ENCODE measurements at regions not wholly inside any gene's neighbourhood (a gene's known extent, or its start where the extent isn't known, plus 50 kb on each side); places are given as distances from the start of the nearest gene placed in this dataset.

DNA sequence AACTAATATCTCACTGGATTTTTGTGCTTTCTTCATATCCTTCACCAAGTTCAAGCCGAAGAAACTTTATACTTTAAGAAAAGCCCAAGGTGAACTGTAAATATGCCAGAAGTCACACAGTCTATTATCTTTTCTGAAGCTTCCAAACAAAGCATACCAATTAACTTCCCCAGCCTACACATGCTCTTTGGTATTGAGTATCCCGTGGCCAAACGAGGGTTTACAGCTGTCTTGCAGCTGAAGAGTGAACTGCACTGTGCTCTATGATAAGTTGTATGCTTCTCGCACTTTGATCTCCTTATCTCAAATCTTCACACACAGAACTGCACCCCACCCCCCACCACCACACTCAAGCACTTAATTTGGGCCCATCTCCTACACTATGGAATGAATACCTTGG lies 215.6 kb upstream of the VEPH1 start:
- TF ChIP-seq, protein P1, sequence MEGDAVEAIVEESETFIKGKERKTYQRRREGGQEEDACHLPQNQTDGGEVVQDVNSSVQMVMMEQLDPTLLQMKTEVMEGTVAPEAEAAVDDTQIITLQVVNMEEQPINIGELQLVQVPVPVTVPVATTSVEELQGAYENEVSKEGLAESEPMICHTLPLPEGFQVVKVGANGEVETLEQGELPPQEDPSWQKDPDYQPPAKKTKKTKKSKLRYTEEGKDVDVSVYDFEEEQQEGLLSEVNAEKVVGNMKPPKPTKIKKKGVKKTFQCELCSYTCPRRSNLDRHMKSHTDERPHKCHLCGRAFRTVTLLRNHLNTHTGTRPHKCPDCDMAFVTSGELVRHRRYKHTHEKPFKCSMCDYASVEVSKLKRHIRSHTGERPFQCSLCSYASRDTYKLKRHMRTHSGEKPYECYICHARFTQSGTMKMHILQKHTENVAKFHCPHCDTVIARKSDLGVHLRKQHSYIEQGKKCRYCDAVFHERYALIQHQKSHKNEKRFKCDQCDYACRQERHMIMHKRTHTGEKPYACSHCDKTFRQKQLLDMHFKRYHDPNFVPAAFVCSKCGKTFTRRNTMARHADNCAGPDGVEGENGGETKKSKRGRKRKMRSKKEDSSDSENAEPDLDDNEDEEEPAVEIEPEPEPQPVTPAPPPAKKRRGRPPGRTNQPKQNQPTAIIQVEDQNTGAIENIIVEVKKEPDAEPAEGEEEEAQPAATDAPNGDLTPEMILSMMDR (IDR thresholded peaks at IDR 0.05): no peak
- TF ChIP-seq EP300 (IDR thresholded peaks at IDR 0.05) (no peak), POLR2A (IDR thresholded peaks at IDR 0.05) (no peak)
- DNase-seq (no peak), ATAC-seq (ENCODE audit: low FRiP score in 2 of 2) (no peak)
- H3K9me3 ChIP-seq: peaks cover 0 to 3% (median 0%) of the 10 kb centered on the region in 4 donors
- no peaks in the 10 kb centered on the region for H3K4me1 ChIP-seq
- no peak overlapping the region for H3K27ac ChIP-seq
- no peak overlapping the region for H3K4me3 ChIP-seq
- WGBS, 2 donors: 29 to 32% methylated on average over 4 of the region's 4 CpGs
- no peaks in the 10 kb centered on the region for H3K36me3 ChIP-seq
- H3K27me3 ChIP-seq: no peaks in the 10 kb centered on the region

DNA sequence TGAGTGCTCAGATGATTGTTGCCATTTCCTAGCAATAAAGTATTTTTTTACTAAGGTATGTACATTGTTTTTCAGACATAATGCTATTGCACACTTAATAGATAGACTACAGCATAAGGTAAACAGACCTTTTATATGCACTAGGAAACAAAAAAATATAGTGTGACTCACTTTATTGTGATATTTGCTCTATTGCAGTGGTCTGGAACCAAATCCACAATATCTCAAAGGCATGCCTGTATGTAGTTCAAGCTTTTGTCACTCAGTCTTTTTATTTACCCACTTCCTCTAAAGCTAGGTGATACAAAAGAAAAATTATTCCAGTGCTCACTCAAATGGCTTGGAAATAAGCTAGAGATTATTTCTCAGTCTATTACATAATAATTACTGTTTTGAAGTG lies 209.9 kb upstream of the VEPH1 start:
- no peak overlapping the region for H3K4me3 ChIP-seq
- TF ChIP-seq POLR2A (IDR thresholded peaks at IDR 0.05) (no peak), EP300 (IDR thresholded peaks at IDR 0.05) (no peak), POLR2AphosphoS5 (IDR thresholded peaks at IDR 0.05) (no peak)
- TF ChIP-seq, protein P1 (IDR thresholded peaks at IDR 0.05): no peak
- no peaks in the 10 kb centered on the region for H3K9me3 ChIP-seq
- H3K36me3 ChIP-seq: no peaks in the 10 kb centered on the region
- H3K4me1 ChIP-seq: no peaks in the 10 kb centered on the region
- ATAC-seq (ENCODE audit: low FRiP score in 2 of 2) (no peak), DNase-seq (no peak)
- H3K27me3 ChIP-seq: no peaks in the 10 kb centered on the region
- no peak overlapping the region for H3K27ac ChIP-seq

DNA sequence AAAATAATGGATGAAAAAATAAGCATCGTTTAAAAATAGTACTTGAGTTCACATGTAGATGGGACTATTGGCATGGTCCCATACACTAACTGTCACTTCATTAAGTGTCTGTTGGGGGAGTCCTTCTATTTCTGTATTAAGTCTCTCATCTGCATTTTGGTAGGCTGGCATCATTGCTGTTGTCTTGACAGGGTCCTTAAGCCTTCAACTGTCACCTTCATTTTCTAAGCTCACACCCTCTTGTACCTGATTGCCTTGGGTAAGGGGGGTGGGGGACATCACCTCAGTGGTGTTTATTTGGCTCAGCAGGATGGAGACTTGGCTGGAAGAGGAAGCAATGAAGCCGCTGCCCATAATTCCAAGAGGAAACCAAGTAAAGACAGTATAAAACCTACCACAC lies 202.0 kb upstream of the VEPH1 start:
- Histone ChIP-seq H3K9me3 (no peaks in the 10 kb centered on the region), H3K27ac (no peak overlapping the region), H3K4me1 (no peaks in the 10 kb centered on the region), H3K36me3 (no peaks in the 10 kb centered on the region), H3K27me3 (no peaks in the 10 kb centered on the region), H3K4me3 (no peak overlapping the region)
- TF ChIP-seq POLR2AphosphoS5 (IDR thresholded peaks at IDR 0.05) (no peak), POLR2A (IDR thresholded peaks at IDR 0.05) (no peak)
- TF ChIP-seq, protein P1 (IDR thresholded peaks at IDR 0.05): no peak
- ATAC-seq (ENCODE audit: low FRiP score in 2 of 2) (no peak), DNase-seq (no peak)
- 46 to 65% methylated on average over 2 of the region's 2 CpGs for WGBS, 2 donors

DNA sequence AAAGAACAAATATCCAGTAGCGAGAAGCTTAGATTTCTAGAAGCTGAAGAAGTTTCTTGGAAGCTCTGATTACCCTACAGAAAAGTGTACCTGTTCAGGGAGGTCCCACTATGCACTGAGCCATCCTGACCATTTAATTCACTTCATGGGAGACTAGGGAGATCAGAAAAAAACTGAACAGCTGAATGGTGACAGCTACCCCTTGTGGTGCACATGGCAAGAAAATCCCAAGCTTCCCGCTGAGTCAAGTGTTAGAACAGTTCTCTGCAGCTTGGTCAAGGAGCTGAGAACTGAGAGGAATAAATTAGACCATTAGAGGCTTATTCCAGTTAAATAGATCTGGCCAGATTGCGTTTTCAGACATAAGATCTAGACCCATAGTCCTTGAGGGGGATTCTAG lies 197.2 kb upstream of the VEPH1 start:
- DNase-seq: no peak
- Histone ChIP-seq H3K27me3 (no peaks in the 10 kb centered on the region), H3K36me3 (no peaks in the 10 kb centered on the region), H3K4me3 (no peak overlapping the region), H3K27ac (no peak overlapping the region), H3K4me1 (no peaks in the 10 kb centered on the region), H3K9me3 (no peaks in the 10 kb centered on the region)
- ATAC-seq (ENCODE audit: low FRiP score in 2 of 2): no peak
- no peak for TF ChIP-seq POLR2A (IDR thresholded peaks at IDR 0.05)
- no peak for TF ChIP-seq EP300 (IDR thresholded peaks at IDR 0.05)
- no peak for TF ChIP-seq POLR2AphosphoS5 (IDR thresholded peaks at IDR 0.05)
- TF ChIP-seq, protein P1 (IDR thresholded peaks at IDR 0.05): no peak
- WGBS, 2 donors: 69 to 81% methylated on average over 3 of the region's 3 CpGs

DNA sequence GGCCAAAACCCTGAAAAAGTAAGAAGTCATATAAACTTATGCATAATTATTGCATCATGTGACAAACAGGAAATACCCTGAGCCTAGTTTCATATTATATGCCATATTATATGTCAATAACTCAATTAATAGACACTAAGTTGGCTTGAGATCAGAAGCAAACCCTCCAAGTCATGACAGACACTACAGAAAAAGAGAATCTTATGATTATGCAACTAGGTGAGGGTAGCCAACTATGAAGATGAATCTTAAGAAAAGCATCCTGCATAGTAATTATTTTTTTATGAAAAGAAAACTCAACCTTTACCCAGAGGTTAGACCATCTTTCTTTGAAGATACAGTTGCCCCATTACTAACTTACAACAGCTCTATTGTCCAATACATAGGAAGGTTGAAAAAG lies 192.4 kb upstream of the VEPH1 start:
- TF ChIP-seq, protein P1 (IDR thresholded peaks at IDR 0.05): no peak
- no peak for TF ChIP-seq POLR2A (IDR thresholded peaks at IDR 0.05)
- TF ChIP-seq EP300 (IDR thresholded peaks at IDR 0.05): no peak
- TF ChIP-seq POLR2AphosphoS5 (IDR thresholded peaks at IDR 0.05): no peak
- DNase-seq (no peak), ATAC-seq (ENCODE audit: low FRiP score in 2 of 2) (no peak)
- Histone ChIP-seq H3K4me3 (no peak overlapping the region), H3K27me3 (no peaks in the 10 kb centered on the region), H3K36me3 (no peaks in the 10 kb centered on the region), H3K9me3 (no peaks in the 10 kb centered on the region), H3K4me1 (no peaks in the 10 kb centered on the region), H3K27ac (no peak overlapping the region)

Measured in upper lobe of left lung (tissue), 6 donors.